Tibial artery (tissue), 4 donors: ENCODE measurements at regions not wholly inside any gene's neighbourhood (a gene's known extent, or its start where the extent isn't known, plus 50 kb on each side); places are given as distances from the start of the nearest gene placed in this dataset.
"Not testable (repeated sequence)": the region's sequence is repeated elsewhere in the genome, so short reads cannot be mapped to it uniquely, and the experiment has no call there.

Experiments
- DNase-seq, 2 donors: peaks; one replicate each; pipeline ENCODE4 v3.0.0-alpha.2; 2019
- H3K27ac ChIP-seq, 2 donors: fragments of 200-600 bp; sonication (generic) in 1 of 2; 1 replicate in 1 of 2; 2 replicates in 1 of 2; pipeline ENCODE4 v1.5.1; 2018 to 2019; ENCODE audit warnings: mild to moderate bottlenecking in 1 of 2
- H3K27me3 ChIP-seq, 2 donors: fragments of 200-600 bp; sonication (generic) in 1 of 2; one replicate each; pipeline versions ENCODE4 v1.5.1 to v1.6.0; 2016 to 2019
- H3K36me3 ChIP-seq, 3 donors: fragments of 200-600 bp; sonication (generic) in 2 of 3; one replicate each; pipeline ENCODE4 v1.5.1; 2016 to 2019; ENCODE audit warnings: mild to moderate bottlenecking in 2 of 3
- H3K4me1 ChIP-seq, 4 donors: fragments of 200-600 bp; sonication (generic) in 2 of 4; 1 replicate in 3 of 4; 2 replicates in 1 of 4; pipeline ENCODE4 v1.5.1; 2016 to 2019
- H3K4me3 ChIP-seq, 2 donors: fragments of 200-600 bp; sonication (generic) in 1 of 2; 1 replicate in 1 of 2; 2 replicates in 1 of 2; pipeline ENCODE4 v1.5.1; 2018 to 2019; ENCODE audit warnings: mild to moderate bottlenecking in 2 of 2
- H3K9me3 ChIP-seq, 3 donors: fragments of 200-600 bp; sonication (generic) in 1 of 3; one replicate each; pipeline ENCODE4 v1.5.1; 2016 to 2019
- CTCF ChIP-seq, 2 experiments: fragments of 200-600 bp in 1 of 2; fragments of 450-650 bp in 1 of 2; IDR thresholded peaks; one replicate each; pipeline ENCODE4 v1.5.1; 2017 to 2019; ENCODE audit warnings: antibody characterized with exemption in 2 of 2, mild to moderate bottlenecking in 1 of 2, moderate library complexity in 1 of 2
- intact Hi-C: fragments of 100-400 bp; cut with DNase I; formaldehyde crosslinking; loops from one replicate; pipeline ENCODE4 v1.15.0; 2023; ENCODE audit warnings: low total_unique reads

- Histone ChIP-seq H3K4me1 (peaks cover 0 to 29% (median 10%) of the 10 kb centered on the region in 4 donors), H3K36me3 (no peaks in the 10 kb centered on the region), H3K4me3 (no peak overlapping the region), H3K27ac (no peak overlapping the region), H3K9me3 (peaks cover 0 to 5% (median 0%) of the 10 kb centered on the region in 3 donors), H3K27me3 (no peaks in the 10 kb centered on the region)
- DNase-seq, result no peak
- intact Hi-C loops, result no loop called here
- TF ChIP-seq CTCF (IDR thresholded peaks at IDR 0.05), result no peak
These were observed 152.2 kb downstream of the EFNB1 start for GRCh38 chrX:68980906-68981616.

GRCh38 chrX:68978655-68979054 is 149.8 kb downstream of the EFNB1 start:
- Histone ChIP-seq H3K4me3 (no peak overlapping the region), H3K27me3 (no peaks in the 10 kb centered on the region), H3K4me1 (peaks cover 0 to 24% (median 9%) of the 10 kb centered on the region in 4 donors), H3K9me3 (peaks cover 0 to 10% (median 6%) of the 10 kb centered on the region in 3 donors), H3K36me3 (no peaks in the 10 kb centered on the region), H3K27ac (no peak overlapping the region)
- no peak for TF ChIP-seq CTCF (IDR thresholded peaks at IDR 0.05)
- DNase-seq, result no peak
- intact Hi-C loops, result no loop called here

- no peak for TF ChIP-seq CTCF (IDR thresholded peaks at IDR 0.05)
- DNase-seq, result no peak
- H3K4me1 ChIP-seq, result peaks cover 0 to 20% (median 7%) of the 10 kb centered on the region in 4 donors
- H3K27me3 ChIP-seq, result no peaks in the 10 kb centered on the region
- intact Hi-C loops, result no loop called here
- H3K4me3 ChIP-seq, result no peak overlapping the region
- no peak overlapping the region for H3K27ac ChIP-seq
- no peaks in the 10 kb centered on the region for H3K36me3 ChIP-seq
- H3K9me3 ChIP-seq, result peaks cover 0 to 10% (median 6%) of the 10 kb centered on the region in 3 donors
These were observed 149.4 kb downstream of the EFNB1 start for GRCh38 chrX:68978255-68978654.

- Histone ChIP-seq H3K27me3 (no peaks in the 10 kb centered on the region), H3K9me3 (peaks cover 0 to 14% (median 8%) of the 10 kb centered on the region in 3 donors), H3K4me3 (no peak overlapping the region), H3K27ac (no peak overlapping the region), H3K36me3 (no peaks in the 10 kb centered on the region), H3K4me1 (no peaks in the 10 kb centered on the region)
- no peak for TF ChIP-seq CTCF (IDR thresholded peaks at IDR 0.05)
- intact Hi-C loops, result no loop called here
- DNase-seq, result no peak
These were observed 124.5 kb downstream of the EFNB1 start for GRCh38 chrX:68953331-68953730.

- H3K27me3 ChIP-seq, DNase-seq, H3K36me3 ChIP-seq, H3K27ac ChIP-seq, intact Hi-C loops, H3K4me1 ChIP-seq, H3K4me3 ChIP-seq: not testable (repeated sequence)
- H3K9me3 ChIP-seq, result peaks cover 0 to 14% (median 8%) of the 10 kb centered on the region in 3 donors
These were observed 123.3 kb downstream of the EFNB1 start for GRCh38 chrX:68951942-68952619.

GRCh38 chrX:68950937-68951336 is 122.1 kb downstream of the EFNB1 start:
- DNase-seq, result no peak
- H3K4me1 ChIP-seq, result no peaks in the 10 kb centered on the region
- peaks cover 0 to 13% (median 8%) of the 10 kb centered on the region in 3 donors for H3K9me3 ChIP-seq
- no peak overlapping the region for H3K4me3 ChIP-seq
- H3K27ac ChIP-seq, result no peak overlapping the region
- no peaks in the 10 kb centered on the region for H3K36me3 ChIP-seq
- intact Hi-C loops, result no loop called here
- TF ChIP-seq CTCF (IDR thresholded peaks at IDR 0.05), result no peak
- no peaks in the 10 kb centered on the region for H3K27me3 ChIP-seq
